ENCODE measurements at regions not wholly inside any gene's neighbourhood (a gene's known extent, or its start where the extent isn't known, plus 50 kb on each side); places are given as distances from the start of the nearest gene placed in this dataset.
A peak's percentile ranks its signal among the peaks of the same experiment; 100 is the strongest.

GRCh38 chr4:137181293-137181899, 350.9 kb downstream of the PCDH18 start:
- CTCF ChIA-PET = no interaction called here
- intact Hi-C loops (cut with micrococcal nuclease; ENCODE audit: unreplicated experiment) = no loop called here
- POLR2A ChIA-PET (ENCODE audit: low non-redundant PET) = no interaction called here
- no peak for TF ChIP-seq EZH2 (IDR thresholded peaks at IDR 0.05; ENCODE audit: borderline replicate concordance, low read depth, low read length, poor library complexity, severe bottlenecking)
- TF ChIP-seq, protein P1, sequence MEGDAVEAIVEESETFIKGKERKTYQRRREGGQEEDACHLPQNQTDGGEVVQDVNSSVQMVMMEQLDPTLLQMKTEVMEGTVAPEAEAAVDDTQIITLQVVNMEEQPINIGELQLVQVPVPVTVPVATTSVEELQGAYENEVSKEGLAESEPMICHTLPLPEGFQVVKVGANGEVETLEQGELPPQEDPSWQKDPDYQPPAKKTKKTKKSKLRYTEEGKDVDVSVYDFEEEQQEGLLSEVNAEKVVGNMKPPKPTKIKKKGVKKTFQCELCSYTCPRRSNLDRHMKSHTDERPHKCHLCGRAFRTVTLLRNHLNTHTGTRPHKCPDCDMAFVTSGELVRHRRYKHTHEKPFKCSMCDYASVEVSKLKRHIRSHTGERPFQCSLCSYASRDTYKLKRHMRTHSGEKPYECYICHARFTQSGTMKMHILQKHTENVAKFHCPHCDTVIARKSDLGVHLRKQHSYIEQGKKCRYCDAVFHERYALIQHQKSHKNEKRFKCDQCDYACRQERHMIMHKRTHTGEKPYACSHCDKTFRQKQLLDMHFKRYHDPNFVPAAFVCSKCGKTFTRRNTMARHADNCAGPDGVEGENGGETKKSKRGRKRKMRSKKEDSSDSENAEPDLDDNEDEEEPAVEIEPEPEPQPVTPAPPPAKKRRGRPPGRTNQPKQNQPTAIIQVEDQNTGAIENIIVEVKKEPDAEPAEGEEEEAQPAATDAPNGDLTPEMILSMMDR (conservative IDR thresholded peaks at IDR 0.05; ENCODE audit: low read depth, low read length) = no peak
- Histone ChIP-seq H3K36me3 (ENCODE audit: insufficient read depth, low read length, poor library complexity, severe bottlenecking) (no peaks in the 10 kb centered on the region), H3K27me3 (replicated peaks; ENCODE audit: insufficient read depth, low read depth, low read length, poor library complexity) (no peaks in the 10 kb centered on the region), H3K4me3 (ENCODE audit: low read depth, low read length, poor library complexity, severe bottlenecking) (no peak overlapping the region), H3K4me1 (ENCODE audit: insufficient read depth, low read length, poor library complexity, severe bottlenecking) (no peaks in the 10 kb centered on the region), H3K9me3 (ENCODE audit: low read depth, low read length, poor library complexity, severe bottlenecking) (no peaks in the 10 kb centered on the region), H3K27ac (ENCODE audit: low read depth, low read length, poor library complexity, severe bottlenecking) (no peak overlapping the region)
- no TSS peak for BruUV-seq (replicated peaks)
- no peak for DNase-seq (ENCODE audit: low spot score)

DNA sequence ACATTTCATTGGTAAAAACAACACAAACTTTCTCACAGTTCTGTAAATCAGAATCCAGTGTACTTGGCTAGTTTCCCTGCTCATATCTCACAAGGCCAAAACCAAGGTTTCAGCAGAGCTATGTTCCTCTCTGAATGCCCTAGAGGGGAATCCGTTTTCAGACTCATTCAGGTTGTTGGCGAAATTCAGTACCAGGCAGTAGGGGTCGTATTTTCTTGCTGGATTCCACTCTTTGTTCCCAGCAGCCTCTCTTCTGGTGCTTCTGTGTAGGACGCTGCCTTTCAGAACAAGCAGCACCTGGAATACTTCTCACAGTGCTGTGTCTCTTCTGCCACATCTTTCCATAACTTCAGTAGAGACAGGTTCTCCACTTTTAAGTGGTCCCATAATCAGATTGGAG, 351.9 kb downstream of the PCDH18 start:
- CTCF ChIA-PET = no interaction called here
- H3K36me3 ChIP-seq (ENCODE audit: insufficient read depth, low read length, poor library complexity, severe bottlenecking) = no peaks in the 10 kb centered on the region
- no peak overlapping the region for H3K27ac ChIP-seq (ENCODE audit: low read depth, low read length, poor library complexity, severe bottlenecking)
- POLR2A ChIA-PET (ENCODE audit: low non-redundant PET) = no interaction called here
- BruUV-seq (replicated peaks) = no TSS peak
- intact Hi-C loops (cut with micrococcal nuclease; ENCODE audit: unreplicated experiment) = no loop called here
- no peaks in the 10 kb centered on the region for H3K9me3 ChIP-seq (ENCODE audit: low read depth, low read length, poor library complexity, severe bottlenecking)
- TF ChIP-seq, protein P1 (conservative IDR thresholded peaks at IDR 0.05; ENCODE audit: low read depth, low read length) = 0 out of 2 replicates have a peak, but pooled peaks have one; percentile 17
- TF ChIP-seq EZH2 (IDR thresholded peaks at IDR 0.05; ENCODE audit: borderline replicate concordance, low read depth, low read length, poor library complexity, severe bottlenecking) = no peak
- H3K27me3 ChIP-seq (replicated peaks; ENCODE audit: insufficient read depth, low read depth, low read length, poor library complexity) = no peaks in the 10 kb centered on the region
- DNase-seq (ENCODE audit: low spot score) = peak; percentile 11
- H3K4me1 ChIP-seq (ENCODE audit: insufficient read depth, low read length, poor library complexity, severe bottlenecking) = no peaks in the 10 kb centered on the region
- H3K4me3 ChIP-seq (ENCODE audit: low read depth, low read length, poor library complexity, severe bottlenecking) = no peak overlapping the region

GRCh38 chr4:137156807-137157206, 375.5 kb downstream of the PCDH18 start:
- BruUV-seq (replicated peaks) = no TSS peak
- TF ChIP-seq EZH2 (IDR thresholded peaks at IDR 0.05; ENCODE audit: borderline replicate concordance, low read depth, low read length, poor library complexity, severe bottlenecking) = no peak
- TF ChIP-seq, protein P1 (conservative IDR thresholded peaks at IDR 0.05; ENCODE audit: low read depth, low read length) = no peak
- H3K27me3 ChIP-seq (replicated peaks; ENCODE audit: insufficient read depth, low read depth, low read length, poor library complexity) = no peaks in the 10 kb centered on the region
- H3K36me3 ChIP-seq (ENCODE audit: insufficient read depth, low read length, poor library complexity, severe bottlenecking) = no peaks in the 10 kb centered on the region
- H3K27ac ChIP-seq (ENCODE audit: low read depth, low read length, poor library complexity, severe bottlenecking) = peak overlapping the region; percentile 21
- intact Hi-C loops (cut with micrococcal nuclease; ENCODE audit: unreplicated experiment) = no loop called here
- DNase-seq (ENCODE audit: low spot score) = no peak
- H3K9me3 ChIP-seq (ENCODE audit: low read depth, low read length, poor library complexity, severe bottlenecking) = no peaks in the 10 kb centered on the region
- no peaks in the 10 kb centered on the region for H3K4me1 ChIP-seq (ENCODE audit: insufficient read depth, low read length, poor library complexity, severe bottlenecking)
- CTCF ChIA-PET = no interaction called here
- H3K4me3 ChIP-seq (ENCODE audit: low read depth, low read length, poor library complexity, severe bottlenecking) = no peak overlapping the region
- POLR2A ChIA-PET (ENCODE audit: low non-redundant PET) = no interaction called here

Measured in A673 (cell line).